IMR-90 (cell line): ENCODE measurements at regions not wholly inside any gene's neighbourhood (a gene's known extent, or its start where the extent isn't known, plus 50 kb on each side); places are given as distances from the start of the nearest gene placed in this dataset.
A peak's percentile ranks its signal among the peaks of the same experiment; 100 is the strongest.

ENCODE experiments used
- ATAC-seq: fragments of 200-7000 bp; cut with Tn5 transposase; 2 replicates; pipeline ENCODE4 v1.9.1; 2020; ENCODE audit warnings: low read depth, mild to moderate bottlenecking, moderate library complexity
- BruUV-seq: library from RNA; stranded (reverse); fragments of 400-500 nt; replicated peaks from 2 replicates; lab custom pipeline; 2021; lab: Mats Ljungman, UMichigan
- CTCF ChIA-PET: fragments of 300-600 bp; formaldehyde crosslinking; extraction: SDS; loops from one replicate; lab custom pipeline; 2021; ENCODE audit warnings: antibody characterized with exemption; lab: Yijun Ruan, JAX
- POLR2A ChIA-PET: fragments of 300-600 bp; sonication (Branson Sonifier 250); formaldehyde crosslinking; loops from one replicate; lab custom pipeline; 2022; ENCODE audit warnings: antibody characterized with exemption; ENCODE audit not compliant: unreplicated experiment; lab: Charles Lee
- DNase-seq: peaks from one replicate; pipeline ENCODE4 v3.0.0; 2013
- H2AFZ ChIP-seq: replicated peaks from 2 replicates; pipeline ENCODE3; 2013; ENCODE audit warnings: low read length, mild to moderate bottlenecking; ENCODE audit not compliant: poor library complexity
- H2AK5ac ChIP-seq: 2 replicates; pipeline ENCODE4 v1.6.1; 2013; ENCODE audit warnings: low read depth, low read length, inconsistent platforms
- H2AK9ac ChIP-seq: replicated peaks from 2 replicates; pipeline ENCODE3; 2013; ENCODE audit warnings: mild to moderate bottlenecking, low read depth, low read length, moderate library complexity; ENCODE audit not compliant: poor library complexity
- H2BK120ac ChIP-seq: 2 replicates; pipeline ENCODE4 v1.6.1; 2013; ENCODE audit warnings: low read depth, low read length, inconsistent platforms
- H2BK15ac ChIP-seq: 3 replicates; pipeline ENCODE4 v1.6.1; 2013; ENCODE audit warnings: low read depth, low read length, inconsistent platforms
- H2BK20ac ChIP-seq: 2 replicates; pipeline ENCODE4 v1.6.1; 2013; ENCODE audit warnings: low read depth, mild to moderate bottlenecking, inconsistent platforms, low read length, moderate library complexity
- H2BK5ac ChIP-seq: 2 replicates; pipeline ENCODE4 v1.6.1; 2013; ENCODE audit warnings: mild to moderate bottlenecking, low read depth, low read length, inconsistent platforms; ENCODE audit not compliant: poor library complexity, severe bottlenecking
- H3K14ac ChIP-seq: replicated peaks from 2 replicates; pipeline ENCODE4 v1.6.1; 2013; ENCODE audit warnings: low read depth, low read length, inconsistent platforms
- H3K18ac ChIP-seq: 2 replicates; pipeline ENCODE4 v1.6.1; 2013; ENCODE audit warnings: low read depth, low read length, control low read depth
- H3K23ac ChIP-seq: 2 replicates; pipeline ENCODE4 v1.6.1; 2013; ENCODE audit warnings: low read depth, low read length, inconsistent platforms
- H3K27ac ChIP-seq: 2 replicates; pipeline ENCODE4 v1.5.1; 2013; ENCODE audit warnings: mild to moderate bottlenecking, control low read depth, low read length; ENCODE audit not compliant: insufficient read depth
- H3K27me3 ChIP-seq: 2 replicates; pipeline ENCODE4 v1.6.1; 2013; ENCODE audit warnings: low read length; ENCODE audit not compliant: control insufficient read depth, insufficient read depth
- H3K36me3 ChIP-seq: 2 replicates; pipeline ENCODE4 v1.6.1; 2013; ENCODE audit warnings: low read length, mixed read lengths; ENCODE audit not compliant: control insufficient read depth, insufficient read depth
- H3K4ac ChIP-seq: 2 replicates; pipeline ENCODE4 v1.6.1; 2013; ENCODE audit warnings: low read depth, low read length, inconsistent platforms
- H3K4me1 ChIP-seq: 2 replicates; pipeline ENCODE4 v1.6.1; 2013; ENCODE audit warnings: low read length, mixed read lengths; ENCODE audit not compliant: control insufficient read depth, insufficient read depth
- H3K4me2 ChIP-seq: 2 replicates; pipeline ENCODE4 v1.6.1; 2013; ENCODE audit warnings: low read depth, mild to moderate bottlenecking, control low read depth, low read length, moderate library complexity
- H3K4me3 ChIP-seq: 2 replicates; pipeline ENCODE4 v1.5.1; 2013; ENCODE audit warnings: low read depth, mild to moderate bottlenecking, control low read depth, low read length, moderate library complexity; ENCODE audit not compliant: insufficient read depth
- H3K56ac ChIP-seq: 2 replicates; pipeline ENCODE4 v1.6.1; 2013; ENCODE audit warnings: low read length, inconsistent platforms; ENCODE audit not compliant: insufficient read depth; ENCODE audit errors: extremely low read depth
- H3K79me1 ChIP-seq, 2 experiments: 2 replicates each; pipeline ENCODE4 v1.6.1; 2013; ENCODE audit warnings: low read length in 2 of 2, inconsistent platforms in 1 of 2, low read depth in 1 of 2
- H3K9ac ChIP-seq: 2 replicates; pipeline ENCODE4 v1.6.1; 2013; ENCODE audit warnings: low read depth, low read length, control low read depth
- H3K9me1 ChIP-seq: 2 replicates; pipeline ENCODE4 v1.6.1; 2013; ENCODE audit warnings: low read length, inconsistent platforms; ENCODE audit not compliant: insufficient read depth
- H3K9me3 ChIP-seq: 2 replicates; pipeline ENCODE4 v1.6.1; 2013; ENCODE audit warnings: low read length; ENCODE audit not compliant: control insufficient read depth, insufficient read depth
- H4K20me1 ChIP-seq: 2 replicates; pipeline ENCODE4 v1.6.1; 2013; ENCODE audit warnings: low read length, inconsistent platforms; ENCODE audit not compliant: insufficient read depth
- H4K5ac ChIP-seq: 2 replicates; pipeline ENCODE4 v1.6.1; 2013; ENCODE audit warnings: mild to moderate bottlenecking, low read depth, low read length, control low read depth
- H4K8ac ChIP-seq, 2 experiments: 2 replicates each; pipeline ENCODE4 v1.6.1; 2013; ENCODE audit warnings: low read depth in 2 of 2, low read length in 2 of 2, control low read depth in 1 of 2, inconsistent platforms in 1 of 2
- H4K91ac ChIP-seq: 2 replicates; pipeline ENCODE4 v1.6.1; 2013; ENCODE audit warnings: low read depth, low read length, inconsistent platforms; ENCODE audit not compliant: insufficient read depth
- CEBPB ChIP-seq: IDR thresholded peaks from 2 replicates; pipeline ENCODE4 v1.6.1; 2012; ENCODE audit warnings: low read depth, low read length, improper control_type of control experiment
- WGBS, 2 experiments: methylation state at CpG; one replicate each; pipeline versions ENCODE4 v1.1.5 to v1.1.7; 2013; ENCODE audit warnings: missing lambda C conversion rate in 2 of 2; ENCODE audit not compliant: insufficient read length in 1 of 2; ENCODE audit errors: extremely low coverage in 2 of 2; 5-methylcytosine and 5-hydroxymethylcytosine counted together
- dilution Hi-C: fragments of 300-500 bp; cut with HindIII; formaldehyde crosslinking; loops from one replicate; pipeline ENCODE4 v1.14.3; 2018; ENCODE audit warnings: low sequenced_read_pairs; ENCODE audit not compliant: unreplicated experiment
- in situ Hi-C: fragments of 300-500 bp; cut with MboI; formaldehyde crosslinking; loops from 3 replicates; pipeline ENCODE4 v1.14.3; 2019; ENCODE audit warnings: low sequenced_read_pairs, inconsistent platforms, mixed read lengths
- intact Hi-C: fragments of 100-400 bp; cut with micrococcal nuclease; formaldehyde crosslinking; loops from 2 replicates; pipeline ENCODE4 v1.10.0; 2022

GRCh38 chr11:69217276-69218105 is 61.8 kb downstream of the SMIM38 start:
- Histone ChIP-seq H3K56ac (no peak overlapping the region), H3K9me1 (peaks cover 8% of the 10 kb centered on the region; the same call in 1 of the 2 replicates), H3K9me3 (no peaks in the 10 kb centered on the region), H3K14ac (no peak overlapping the region), H3K79me1 (no peaks in the 10 kb centered on the region), H2AFZ (no peak overlapping the region), H3K4me2 (no peak overlapping the region), H3K4ac (0 out of 2 replicates have a peak overlapping the region, but pooled peaks have one; percentile 2), H4K20me1 (0 out of 2 replicates have a peak, but pooled peaks cover 5% of the 10 kb centered on the region), H4K91ac (no peak overlapping the region), H2BK120ac (peak overlapping the region; percentile 73), H3K4me1 (peaks cover 15% of the 10 kb centered on the region), H3K18ac (no peak overlapping the region), H3K23ac (no peak overlapping the region), H2BK5ac (no peak overlapping the region), H2BK20ac (peak overlapping the region; percentile 78; the same call in 1 of the 2 replicates), H4K5ac (no peak overlapping the region), H2AK9ac (no peak overlapping the region), H3K9ac (no peak overlapping the region), H2AK5ac (peak overlapping the region; percentile 43), H2BK15ac (no peak overlapping the region; the same call in 2 of the 3 replicates), H3K4me3 (no peak overlapping the region), H3K27me3 (peaks cover 4% of the 10 kb centered on the region), H3K36me3 (no peaks in the 10 kb centered on the region), H4K8ac (no peak overlapping the region), H3K27ac (no peak overlapping the region)
- ChIA-PET CTCF (no interaction called here), POLR2A (no interaction called here)
- TF ChIP-seq CEBPB: no peak
- DNase-seq (no peak), ATAC-seq (no peak)
- intact Hi-C loops (loop anchor here (2.0 kb wide), 1 partner anchor 425 kb away; no protein-coding TSS in a partner anchor), in situ Hi-C loops (no loop called here), dilution Hi-C loops (no loop called here)
- 83% methylated on average over 2 of the region's 9 CpGs; no CpG with 5 or more reads in 1 of the 2 experiments for WGBS, 2 experiments
- no TSS peak for BruUV-seq
